A549 (cell line): ENCODE measurements at regions not wholly inside any gene's neighbourhood (a gene's known extent, or its start where the extent isn't known, plus 50 kb on each side); places are given as distances from the start of the nearest gene placed in this dataset.

Experiments used
- ATAC-seq, 2 experiments: fragments of 200-7000 bp in 1 of 2; fragments of >200 bp in 1 of 2; cut with Nextera tagmentation in 1 of 2; cut with Tn5 transposase in 1 of 2; 3 replicates each; pipeline versions ENCODE4 v1.8.0 to v1.9.1; 2018 to 2020; ENCODE audit warnings: mild to moderate bottlenecking in 1 of 2, moderate library complexity in 1 of 2
- CTCF ChIA-PET: fragments of 300-600 bp; sonication (Branson Sonifier 250); formaldehyde crosslinking; extraction: SDS; loops from one replicate; lab custom pipeline; 2021; ENCODE audit warnings: antibody characterized with exemption, inconsistent platforms; lab: Yijun Ruan, JAX
- POLR2A ChIA-PET: fragments of 350-600 bp; formaldehyde crosslinking; extraction: SDS; loops from one replicate; lab custom pipeline; 2021; ENCODE audit warnings: antibody characterized with exemption, inconsistent platforms; lab: Yijun Ruan, JAX
- DNase-seq, 2 experiments: peaks; one replicate each; pipeline versions ENCODE4 v3.0.0 to v3.0.0-alpha.2; 2011 to 2016; ENCODE audit warnings: low read depth in 1 of 2, low spot score in 1 of 2
- FAIRE-seq: peaks from 2 replicates; lab custom pipeline; 2011; peaks lifted over from hg19 to GRCh38; lab: Jason Lieb, UNC
- H3K27ac ChIP-seq, 2 experiments: fragments of >200 bp; sonication (Bioruptor Twin); formaldehyde crosslinking; 3 replicates each; pipeline ENCODE4 v1.5.1; 2016 to 2017
- H3K4me1 ChIP-seq: fragments of >200 bp; sonication (Bioruptor Twin); formaldehyde crosslinking; 3 replicates; pipeline ENCODE4 v1.6.1; 2016
- H3K4me2 ChIP-seq: fragments of >200 bp; sonication (Bioruptor Twin); formaldehyde crosslinking; 3 replicates; pipeline ENCODE4 v1.6.1; 2016
- H3K4me3 ChIP-seq: fragments of >200 bp; sonication (Bioruptor Twin); formaldehyde crosslinking; 3 replicates; pipeline ENCODE4 v1.5.1; 2016
- H3K9me3 ChIP-seq: fragments of >200 bp; sonication (Bioruptor Twin); formaldehyde crosslinking; 3 replicates; pipeline ENCODE4 v1.6.1; 2016
- CBX8 ChIP-seq: fragments of 200-600 bp; sonication (generic); IDR thresholded peaks from 2 replicates; pipeline ENCODE4 v1.6.1; 2016
- CHD2 ChIP-seq: fragments of 150-350 bp; IDR thresholded peaks from 2 replicates; pipeline ENCODE4 v1.6.1; 2014; ENCODE audit warnings: low read length; ENCODE audit not compliant: partially characterized antibody
- CHD4 ChIP-seq: fragments of 200-600 bp; sonication (generic); IDR thresholded peaks from 2 replicates; pipeline ENCODE4 v1.6.1; 2016; ENCODE audit warnings: antibody characterized with exemption, mild to moderate bottlenecking, borderline replicate concordance
- EHF ChIP-seq: fragments of 250-450 bp; sonication (Bioruptor Pico); IDR thresholded peaks from 2 replicates; pipeline ENCODE4 v1.5.0; 2020; ENCODE audit warnings: mild to moderate bottlenecking
- EP300 ChIP-seq, 2 experiments: fragments of >200 bp; sonication (Bioruptor Twin); formaldehyde crosslinking; IDR thresholded peaks; 2 replicates in 1 of 2; 3 replicates in 1 of 2; pipeline ENCODE4 v1.6.1; 2016 to 2017
- FOSB ChIP-seq: fragments of 250-450 bp; sonication (Bioruptor Pico); IDR thresholded peaks from 2 replicates; pipeline ENCODE4 v1.5.0; 2020; ENCODE audit warnings: mild to moderate bottlenecking, moderate library complexity
- GATA3 ChIP-seq: IDR thresholded peaks from 2 replicates; pipeline ENCODE4 v1.6.1; 2012; ENCODE audit warnings: borderline replicate concordance
- HDAC2 ChIP-seq: fragments of 200-600 bp; sonication (generic); IDR thresholded peaks from 2 replicates; pipeline ENCODE4 v1.6.1; 2016
- HEYL ChIP-seq: fragments of 250-450 bp; sonication (Bioruptor Pico); IDR thresholded peaks from 2 replicates; pipeline ENCODE4 v1.8.0; 2021; ENCODE audit warnings: mild to moderate bottlenecking, moderate library complexity
- KDM1A ChIP-seq: fragments of 200-600 bp; sonication (generic); IDR thresholded peaks from 2 replicates; pipeline ENCODE4 v1.6.1; 2016; ENCODE audit warnings: low read depth, mild to moderate bottlenecking
- MYC ChIP-seq: IDR thresholded peaks from 2 replicates; pipeline ENCODE4 v1.6.1; 2012; ENCODE audit warnings: mild to moderate bottlenecking, inconsistent platforms, low read length, improper control_type of control experiment, borderline replicate concordance
- PHF8 ChIP-seq: fragments of 200-600 bp; sonication (generic); IDR thresholded peaks from 2 replicates; pipeline ENCODE4 v1.6.1; 2016; ENCODE audit warnings: low read depth, mild to moderate bottlenecking, antibody characterized with exemption, moderate library complexity, borderline replicate concordance
- POLR2A ChIP-seq: IDR thresholded peaks from 2 replicates; pipeline ENCODE4 v1.6.1; 2012; ENCODE audit warnings: mild to moderate bottlenecking, low read length
- POLR2AphosphoS2 ChIP-seq: conservative IDR thresholded peaks from 2 replicates; pipeline ENCODE4 v1.6.1; 2012; ENCODE audit warnings: low read length, improper control_type of control experiment, inconsistent platforms
- RAD21 ChIP-seq, 2 experiments: fragments of >200 bp in 1 of 2; sonication (Bioruptor Twin) in 1 of 2; formaldehyde crosslinking in 1 of 2; IDR thresholded peaks in 1 of 2; conservative IDR thresholded peaks in 1 of 2; 2 replicates in 1 of 2; 3 replicates in 1 of 2; pipeline ENCODE4 v1.6.1; 2012 to 2018; ENCODE audit warnings: inconsistent platforms in 1 of 2
- RARB ChIP-seq: fragments of 250-450 bp; sonication (Bioruptor Pico); IDR thresholded peaks from 2 replicates; pipeline ENCODE4 v1.8.0; 2021; ENCODE audit warnings: mild to moderate bottlenecking, moderate library complexity
- RCOR1 ChIP-seq: fragments of 150-350 bp; IDR thresholded peaks from 2 replicates; pipeline ENCODE4 v1.6.1; 2014; ENCODE audit warnings: antibody characterized with exemption, low read length, low read depth
- RNF2 ChIP-seq: fragments of 200-600 bp; sonication (generic); IDR thresholded peaks from 2 replicates; pipeline ENCODE4 v1.6.1; 2016; ENCODE audit warnings: low read depth, mild to moderate bottlenecking, antibody characterized with exemption, moderate library complexity, borderline replicate concordance
- SREBF2 ChIP-seq: fragments of 450-650 bp; IDR thresholded peaks from 2 replicates; pipeline ENCODE4 v1.6.1; 2014; ENCODE audit warnings: mild to moderate bottlenecking, moderate library complexity
- TFCP2L1 ChIP-seq: fragments of 250-450 bp; sonication (Bioruptor Pico); IDR thresholded peaks from 2 replicates; pipeline ENCODE4 v1.5.0; 2021; ENCODE audit warnings: mild to moderate bottlenecking
- TP53 ChIP-seq: fragments of 250-450 bp; sonication (Bioruptor Pico); IDR thresholded peaks from 2 replicates; pipeline ENCODE4 v1.5.0; 2021; ENCODE audit warnings: mild to moderate bottlenecking, moderate library complexity
- ZFP36 ChIP-seq: fragments of 450-650 bp; IDR thresholded peaks from 2 replicates; pipeline ENCODE4 v1.6.1; 2014; ENCODE audit warnings: borderline replicate concordance; ENCODE audit not compliant: partially characterized antibody
- WGBS: methylation state at CpG from one replicate; pipeline ENCODE4 v1.1.6; 2017; ENCODE audit errors: missing lambda C conversion rate; 5-methylcytosine and 5-hydroxymethylcytosine counted together
- TF ChIP-seq, protein P1 (sequence below): fragments of 450-650 bp; IDR thresholded peaks from 2 replicates; pipeline ENCODE4 v1.6.1; 2014; ENCODE audit warnings: antibody characterized with exemption
- TF ChIP-seq, protein P2 (sequence below): IDR thresholded peaks from 2 replicates; pipeline ENCODE4 v1.6.1; 2012; ENCODE audit warnings: low read depth, borderline replicate concordance
- TF ChIP-seq, protein P3 (sequence below): fragments of 200-600 bp; sonication (generic); IDR thresholded peaks from 2 replicates; pipeline ENCODE4 v1.6.1; 2016; ENCODE audit warnings: antibody characterized with exemption, mild to moderate bottlenecking, moderate library complexity

DNA sequence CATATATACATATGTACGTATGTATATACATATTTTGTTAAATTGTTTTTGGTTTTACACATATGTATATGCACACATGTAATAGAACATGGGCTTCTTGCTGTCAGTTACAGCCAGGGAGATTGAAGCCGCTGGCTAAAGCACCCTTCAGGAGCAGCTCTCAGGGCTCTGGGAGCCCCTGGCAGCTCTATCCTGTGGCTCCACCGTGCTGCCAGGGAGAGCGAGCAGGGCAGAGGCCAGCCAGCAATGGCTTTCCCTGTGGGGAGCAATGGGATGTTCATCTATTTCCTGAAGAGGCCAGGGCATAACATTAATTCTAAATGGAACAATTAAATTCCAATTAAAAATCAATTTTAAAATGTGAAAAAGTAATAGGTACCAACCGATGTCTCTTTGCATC is 102.9 kb downstream of the PSMG1 start:
- H3K9me3 ChIP-seq, result no peaks in the 10 kb centered on the region
- ChIA-PET POLR2A (no interaction called here), CTCF (interaction anchor here (0.9 kb wide), 1 partner anchor 9 kb away, joined by 3 read pairs; no protein-coding TSS in a partner anchor)
- no peak overlapping the region for H3K4me2 ChIP-seq
- no peak for FAIRE-seq
- H3K4me1 ChIP-seq, result no peaks in the 10 kb centered on the region
- H3K4me3 ChIP-seq, result no peak overlapping the region
- no peak for TF ChIP-seq RAD21 (conservative IDR thresholded peaks at IDR 0.05 in 1 of 2, IDR thresholded peaks at IDR 0.05 in 1 of 2)
- no peak for TF ChIP-seq MYC
- no peak for TF ChIP-seq PHF8
- TF ChIP-seq, protein P1, sequence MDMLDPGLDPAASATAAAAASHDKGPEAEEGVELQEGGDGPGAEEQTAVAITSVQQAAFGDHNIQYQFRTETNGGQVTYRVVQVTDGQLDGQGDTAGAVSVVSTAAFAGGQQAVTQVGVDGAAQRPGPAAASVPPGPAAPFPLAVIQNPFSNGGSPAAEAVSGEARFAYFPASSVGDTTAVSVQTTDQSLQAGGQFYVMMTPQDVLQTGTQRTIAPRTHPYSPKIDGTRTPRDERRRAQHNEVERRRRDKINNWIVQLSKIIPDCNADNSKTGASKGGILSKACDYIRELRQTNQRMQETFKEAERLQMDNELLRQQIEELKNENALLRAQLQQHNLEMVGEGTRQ, result no peak
- no peak for TF ChIP-seq EP300 (IDR thresholded peaks at IDR 0.05)
- TF ChIP-seq, protein P2, sequence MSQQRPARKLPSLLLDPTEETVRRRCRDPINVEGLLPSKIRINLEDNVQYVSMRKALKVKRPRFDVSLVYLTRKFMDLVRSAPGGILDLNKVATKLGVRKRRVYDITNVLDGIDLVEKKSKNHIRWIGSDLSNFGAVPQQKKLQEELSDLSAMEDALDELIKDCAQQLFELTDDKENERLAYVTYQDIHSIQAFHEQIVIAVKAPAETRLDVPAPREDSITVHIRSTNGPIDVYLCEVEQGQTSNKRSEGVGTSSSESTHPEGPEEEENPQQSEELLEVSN, result no peak
- TF ChIP-seq POLR2A, result no peak
- no peak for TF ChIP-seq RNF2
- TF ChIP-seq TP53 (CRISPR knock-in tag), result no peak
- TF ChIP-seq GATA3, result no peak
- no peak for TF ChIP-seq POLR2AphosphoS2
- no peak for TF ChIP-seq CHD4
- no peak for TF ChIP-seq SREBF2
- no peak for DNase-seq
- H3K27ac ChIP-seq, result no peak overlapping the region
- WGBS, result 68% methylated on average over 5 of the region's 5 CpGs
- no peak for ATAC-seq

DNA sequence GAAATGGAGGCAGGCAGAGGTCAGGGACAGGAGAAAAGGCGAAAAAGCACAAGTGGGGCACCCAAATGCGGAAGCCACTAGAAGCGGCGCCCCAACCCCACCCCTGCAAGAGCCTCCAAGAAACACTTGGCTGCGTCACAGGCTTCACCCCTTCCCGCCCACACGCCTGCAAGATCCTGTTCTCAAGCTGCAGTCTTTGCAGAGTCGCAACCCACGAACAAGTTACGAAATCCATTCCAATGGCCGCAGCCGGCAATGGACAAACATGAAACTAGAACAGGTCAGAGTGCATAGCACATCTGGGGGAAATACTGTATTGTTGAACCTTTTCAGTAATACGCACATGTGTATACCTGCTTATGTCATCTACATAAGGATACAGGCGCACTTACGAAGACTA is 103.6 kb downstream of the PSMG1 start:
- WGBS, result 79% methylated on average over 15 of the region's 15 CpGs
- ATAC-seq (no peak), FAIRE-seq (no peak), DNase-seq (no peak)
- H3K9me3 ChIP-seq, result no peaks in the 10 kb centered on the region
- no peaks in the 10 kb centered on the region for H3K4me1 ChIP-seq
- H3K4me2 ChIP-seq, result no peak overlapping the region
- H3K27ac ChIP-seq, result no peak overlapping the region
- CTCF ChIA-PET, result no interaction called here
- no peak overlapping the region for H3K4me3 ChIP-seq
- TF ChIP-seq KDM1A, result no peak
- no peak for TF ChIP-seq EHF (CRISPR knock-in tag)
- no peak for TF ChIP-seq HDAC2
- TF ChIP-seq FOSB (CRISPR knock-in tag), result no peak
- TF ChIP-seq EP300 (IDR thresholded peaks at IDR 0.05), result no peak
- no peak for TF ChIP-seq RCOR1
- no peak for TF ChIP-seq RNF2
- TF ChIP-seq CHD4, result no peak
- no peak for TF ChIP-seq TFCP2L1 (CRISPR knock-in tag)
- no peak for TF ChIP-seq HEYL (CRISPR knock-in tag)
- no peak for TF ChIP-seq POLR2AphosphoS2
- no peak for TF ChIP-seq CBX8
- no peak for TF ChIP-seq CHD2
- no peak for TF ChIP-seq ZFP36
- TF ChIP-seq, protein P3, sequence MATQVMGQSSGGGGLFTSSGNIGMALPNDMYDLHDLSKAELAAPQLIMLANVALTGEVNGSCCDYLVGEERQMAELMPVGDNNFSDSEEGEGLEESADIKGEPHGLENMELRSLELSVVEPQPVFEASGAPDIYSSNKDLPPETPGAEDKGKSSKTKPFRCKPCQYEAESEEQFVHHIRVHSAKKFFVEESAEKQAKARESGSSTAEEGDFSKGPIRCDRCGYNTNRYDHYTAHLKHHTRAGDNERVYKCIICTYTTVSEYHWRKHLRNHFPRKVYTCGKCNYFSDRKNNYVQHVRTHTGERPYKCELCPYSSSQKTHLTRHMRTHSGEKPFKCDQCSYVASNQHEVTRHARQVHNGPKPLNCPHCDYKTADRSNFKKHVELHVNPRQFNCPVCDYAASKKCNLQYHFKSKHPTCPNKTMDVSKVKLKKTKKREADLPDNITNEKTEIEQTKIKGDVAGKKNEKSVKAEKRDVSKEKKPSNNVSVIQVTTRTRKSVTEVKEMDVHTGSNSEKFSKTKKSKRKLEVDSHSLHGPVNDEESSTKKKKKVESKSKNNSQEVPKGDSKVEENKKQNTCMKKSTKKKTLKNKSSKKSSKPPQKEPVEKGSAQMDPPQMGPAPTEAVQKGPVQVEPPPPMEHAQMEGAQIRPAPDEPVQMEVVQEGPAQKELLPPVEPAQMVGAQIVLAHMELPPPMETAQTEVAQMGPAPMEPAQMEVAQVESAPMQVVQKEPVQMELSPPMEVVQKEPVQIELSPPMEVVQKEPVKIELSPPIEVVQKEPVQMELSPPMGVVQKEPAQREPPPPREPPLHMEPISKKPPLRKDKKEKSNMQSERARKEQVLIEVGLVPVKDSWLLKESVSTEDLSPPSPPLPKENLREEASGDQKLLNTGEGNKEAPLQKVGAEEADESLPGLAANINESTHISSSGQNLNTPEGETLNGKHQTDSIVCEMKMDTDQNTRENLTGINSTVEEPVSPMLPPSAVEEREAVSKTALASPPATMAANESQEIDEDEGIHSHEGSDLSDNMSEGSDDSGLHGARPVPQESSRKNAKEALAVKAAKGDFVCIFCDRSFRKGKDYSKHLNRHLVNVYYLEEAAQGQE, result no peak
- TF ChIP-seq RARB (CRISPR knock-in tag), result no peak
- POLR2A ChIA-PET, result no interaction called here
